ACHN (cell line): ENCODE measurements at regions not wholly inside any gene's neighbourhood (a gene's known extent, or its start where the extent isn't known, plus 50 kb on each side); places are given as distances from the start of the nearest gene placed in this dataset.

Experiments
- DNase-seq: peaks from one replicate; pipeline ENCODE4 v3.0.0-alpha.2; 2015
- in situ Hi-C: cut with HindIII; loops from 2 replicates; pipeline ENCODE4 v1.10.0; 2017; ENCODE audit warnings: low sequenced_read_pairs, low pct_ligation_motif_present, low pct_unique_long_range_greater_than_20kb

- no peak for DNase-seq
- in situ Hi-C loops = no loop called here
Observed at GRCh38 chr16:64892835-64893785, 228.8 kb downstream of the CDH11 start.

DNA sequence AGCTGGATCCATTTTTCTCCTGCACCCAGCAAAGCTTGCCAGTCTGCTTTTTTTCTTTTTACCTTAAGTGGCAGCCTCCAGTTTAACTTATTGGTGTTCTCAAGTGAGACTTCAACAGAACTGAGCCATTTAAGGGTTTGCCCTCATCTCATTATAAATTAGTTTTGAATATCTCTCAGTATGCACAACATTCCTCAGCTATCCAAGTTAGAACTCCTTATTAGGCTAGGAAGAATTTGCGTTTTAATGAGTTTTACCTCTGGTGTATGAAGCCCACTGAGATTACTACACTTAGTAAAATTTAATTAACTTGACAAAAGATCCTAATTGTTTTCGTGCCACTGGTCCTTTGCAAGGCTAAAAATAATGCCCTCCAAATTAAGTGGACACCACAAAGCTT, 232.4 kb downstream of the CDH11 start:
- in situ Hi-C loops = no loop called here
- no peak for DNase-seq

- in situ Hi-C loops = no loop called here
- DNase-seq = no peak
Observed at GRCh38 chr16:64887651-64888050, 234.2 kb downstream of the CDH11 start.

GRCh38 chr16:64882078-64882784, 239.6 kb downstream of the CDH11 start:
- DNase-seq = no peak
- in situ Hi-C loops = no loop called here

DNA sequence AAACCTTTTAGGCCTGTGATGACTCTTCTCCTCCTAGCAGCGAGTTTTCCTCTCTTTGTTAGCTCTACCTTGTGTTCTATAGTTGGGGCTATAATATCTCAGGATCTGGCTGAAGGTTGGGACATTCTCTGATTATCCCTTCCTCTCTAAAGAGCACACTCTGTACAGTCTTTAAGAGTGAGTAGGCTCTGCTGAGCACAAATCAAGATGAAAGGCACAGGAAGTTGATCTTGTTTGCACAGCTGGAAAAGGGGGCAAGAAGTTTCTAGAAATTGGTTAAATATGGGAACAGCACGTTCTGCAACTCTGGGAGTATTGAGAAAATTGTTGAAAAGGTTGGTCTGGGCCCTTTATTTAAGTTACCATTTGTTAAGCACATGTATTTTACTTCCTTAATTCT, 240.9 kb downstream of the CDH11 start:
- in situ Hi-C loops = no loop called here
- DNase-seq = no peak

DNA sequence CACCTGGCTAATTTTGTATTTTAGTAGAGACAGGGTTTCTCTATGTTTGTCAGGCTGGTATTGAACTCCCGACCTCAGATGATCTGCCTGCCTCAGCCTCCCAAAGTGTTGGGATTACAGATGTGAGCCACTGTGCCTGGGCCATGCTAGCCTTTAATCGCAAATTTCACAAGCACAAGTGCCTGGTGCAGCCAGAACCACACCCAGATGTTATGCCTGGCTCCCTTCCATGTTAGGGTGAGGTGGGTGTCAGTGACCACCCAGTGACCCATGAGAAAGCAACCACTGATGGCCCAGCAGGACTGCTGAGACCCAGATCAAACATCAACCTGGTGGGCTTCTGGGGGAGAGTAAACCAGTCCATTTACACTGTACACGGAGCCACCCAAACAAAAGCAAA, 241.9 kb downstream of the CDH11 start:
- in situ Hi-C loops = no loop called here
- DNase-seq = no peak

- DNase-seq = no peak
- in situ Hi-C loops = no loop called here
Observed at GRCh38 chr16:64878940-64879339, 242.9 kb downstream of the CDH11 start.

DNA sequence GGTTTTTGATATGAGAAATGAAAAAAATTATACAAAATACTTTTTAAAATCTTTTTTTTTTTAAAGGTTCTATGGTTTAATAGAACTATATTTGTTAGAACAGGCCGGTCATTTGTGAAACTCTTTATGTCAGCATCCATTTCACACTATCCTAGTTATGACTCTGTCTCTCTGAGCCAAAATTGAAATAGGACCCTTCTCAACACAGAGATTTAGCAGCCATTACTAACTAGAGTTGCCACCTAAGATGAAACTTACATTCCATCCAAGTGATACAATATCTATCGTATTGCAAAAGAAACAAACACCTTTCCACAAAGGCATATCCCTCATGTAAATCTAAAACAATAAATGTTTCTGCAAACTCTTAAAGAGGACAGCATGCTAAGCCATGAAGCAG, 249.8 kb downstream of the CDH11 start:
- in situ Hi-C loops = no loop called here
- no peak for DNase-seq

- no peak for DNase-seq
- in situ Hi-C loops = no loop called here
Observed at GRCh38 chr16:64870859-64871258, 251.0 kb downstream of the CDH11 start.

DNA sequence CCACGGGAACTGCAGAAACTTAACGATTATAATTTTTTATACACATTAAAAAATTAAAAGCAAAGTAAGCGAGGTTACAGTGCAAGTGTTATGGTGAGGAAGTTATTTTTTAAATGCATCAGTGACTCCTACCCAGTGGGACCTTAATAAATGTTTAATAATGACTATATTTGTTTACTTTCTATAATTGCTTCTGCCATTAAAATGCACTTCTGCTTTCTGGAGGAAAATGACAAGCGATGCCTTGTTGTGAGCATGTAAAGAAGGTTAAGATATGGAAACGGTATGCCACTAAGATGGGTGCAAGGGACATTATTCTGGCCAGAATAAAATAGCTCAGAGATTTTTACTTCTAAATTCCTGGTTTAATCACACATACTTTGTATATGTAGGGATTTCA, 252.1 kb downstream of the CDH11 start:
- DNase-seq = no peak
- in situ Hi-C loops = no loop called here

DNA sequence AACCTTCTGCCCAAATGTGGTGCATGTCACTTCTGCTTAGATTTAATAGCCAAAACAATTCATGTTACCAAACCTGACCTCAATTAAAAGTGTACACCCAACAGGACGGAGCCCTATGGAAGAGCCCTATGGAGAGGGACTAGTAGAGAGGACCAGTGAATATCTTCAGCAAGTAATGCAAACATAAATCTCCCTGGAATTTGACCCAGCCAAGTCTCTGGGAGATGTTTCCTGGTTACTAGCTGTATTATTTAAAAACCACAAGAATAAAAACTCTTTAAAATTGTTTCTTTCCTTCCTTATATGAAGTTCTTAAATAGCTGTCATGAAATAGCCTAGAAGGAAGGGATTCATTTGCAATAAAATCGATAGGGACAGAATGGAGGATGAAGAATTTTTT, 255.8 kb downstream of the CDH11 start:
- in situ Hi-C loops = no loop called here
- no peak for DNase-seq

GRCh38 chr16:64865069-64865696, 256.7 kb downstream of the CDH11 start:
- in situ Hi-C loops = no loop called here
- DNase-seq = no peak

- in situ Hi-C loops = no loop called here
- peak; percentile 44 for DNase-seq
Observed at GRCh38 chr16:64864232-64864809, 257.5 kb downstream of the CDH11 start.

GRCh38 chr16:64858076-64858475, 263.8 kb downstream of the CDH11 start:
- DNase-seq = no peak
- in situ Hi-C loops = no loop called here

DNA sequence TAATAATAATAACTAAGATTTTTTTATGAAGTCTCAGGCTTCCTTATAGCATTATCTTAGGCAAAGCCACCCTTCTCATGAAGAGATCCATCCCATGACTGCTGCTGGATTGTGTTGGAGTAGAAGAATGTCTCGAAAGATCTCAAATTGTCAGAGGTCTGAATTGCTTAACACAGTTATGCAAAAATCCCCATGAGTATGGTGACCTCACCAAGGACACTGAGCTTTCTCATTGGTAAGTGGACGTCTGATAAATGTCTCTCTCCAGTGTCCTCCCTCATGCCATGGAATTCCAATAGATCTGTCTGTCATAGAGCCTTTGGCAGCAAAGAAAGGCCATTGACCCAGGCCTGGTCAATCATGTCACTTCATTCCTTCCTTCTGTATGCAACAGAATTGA, 264.5 kb downstream of the CDH11 start:
- in situ Hi-C loops = no loop called here
- DNase-seq = no peak

DNA sequence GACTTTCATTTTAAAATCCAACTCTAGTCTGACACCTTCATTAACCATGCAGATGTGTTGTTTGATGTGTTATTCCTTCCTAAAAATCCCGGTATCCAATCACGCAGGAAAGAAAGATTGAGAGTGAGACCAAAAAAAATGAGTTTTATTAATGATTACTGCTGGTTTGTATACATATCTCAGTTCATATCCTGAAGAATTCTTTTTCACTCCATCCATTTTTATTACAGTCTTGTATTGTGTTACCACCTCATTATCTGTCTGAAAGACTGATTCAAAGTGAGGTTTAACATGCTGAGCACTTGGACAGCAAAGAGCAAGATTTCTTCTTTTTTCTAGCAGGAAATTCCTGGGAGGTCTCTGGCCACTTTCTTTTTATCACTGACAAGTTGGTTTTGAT, 268.3 kb downstream of the CDH11 start:
- DNase-seq = no peak

GRCh38 chr16:64846966-64847365, 274.9 kb downstream of the CDH11 start:
- in situ Hi-C loops = no loop called here
- no peak for DNase-seq

More for the DNA sequence above, 268.3 kb downstream of the CDH11 start:
- in situ Hi-C loops = no loop called here

DNA sequence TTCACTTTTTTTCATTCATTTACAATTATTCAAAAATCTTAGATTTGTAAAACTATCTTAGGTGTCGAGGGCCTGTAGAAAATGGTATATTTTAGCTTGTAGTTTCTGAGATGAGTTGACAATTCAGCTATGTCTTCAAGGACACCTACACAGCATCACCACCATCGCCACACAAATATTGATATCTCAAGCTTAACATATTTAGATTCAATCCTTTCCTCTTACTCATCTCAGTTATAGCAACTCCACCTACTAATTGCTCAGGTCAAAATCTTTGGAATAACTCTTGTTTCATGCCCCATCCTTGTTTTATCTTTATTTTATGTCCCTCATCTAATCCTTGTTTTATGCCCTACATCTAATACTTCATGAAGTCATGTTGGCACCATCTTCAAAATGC, 276.8 kb downstream of the CDH11 start:
- in situ Hi-C loops = no loop called here
- DNase-seq = no peak

GRCh38 chr16:64841482-64841881, 280.4 kb downstream of the CDH11 start:
- no peak for DNase-seq
- in situ Hi-C loops = no loop called here
